GM13977 (cell line): ENCODE measurements at regions not wholly inside any gene's neighbourhood (a gene's known extent, or its start where the extent isn't known, plus 50 kb on each side); places are given as distances from the start of the nearest gene placed in this dataset.
"Not testable (repeated sequence)": the region's sequence is repeated elsewhere in the genome, so short reads cannot be mapped to it uniquely, and the experiment has no call there.

Experiments
- DNase-seq: peaks from one replicate; pipeline ENCODE4 v3.0.0; 2012; ENCODE audit warnings: low spot score
- in situ Hi-C: fragments of 300-500 bp; cut with MboI; formaldehyde crosslinking; loops from one replicate; pipeline ENCODE4 v1.12.0; 2022; ENCODE audit warnings: low sequenced_read_pairs, low pct_unique_long_range_greater_than_20kb, mixed read lengths, inconsistent platforms; ENCODE audit not compliant: unreplicated experiment
- TF ChIP-seq, protein P1 (sequence below): IDR thresholded peaks from 2 replicates; pipeline ENCODE4 v1.5.1; 2012; ENCODE audit warnings: mild to moderate bottlenecking, control low read depth; ENCODE audit not compliant: insufficient read depth; ENCODE audit errors: extremely low read depth, missing control alignments

- in situ Hi-C loops = no loop called here
- DNase-seq = no peak
- TF ChIP-seq, protein P1, sequence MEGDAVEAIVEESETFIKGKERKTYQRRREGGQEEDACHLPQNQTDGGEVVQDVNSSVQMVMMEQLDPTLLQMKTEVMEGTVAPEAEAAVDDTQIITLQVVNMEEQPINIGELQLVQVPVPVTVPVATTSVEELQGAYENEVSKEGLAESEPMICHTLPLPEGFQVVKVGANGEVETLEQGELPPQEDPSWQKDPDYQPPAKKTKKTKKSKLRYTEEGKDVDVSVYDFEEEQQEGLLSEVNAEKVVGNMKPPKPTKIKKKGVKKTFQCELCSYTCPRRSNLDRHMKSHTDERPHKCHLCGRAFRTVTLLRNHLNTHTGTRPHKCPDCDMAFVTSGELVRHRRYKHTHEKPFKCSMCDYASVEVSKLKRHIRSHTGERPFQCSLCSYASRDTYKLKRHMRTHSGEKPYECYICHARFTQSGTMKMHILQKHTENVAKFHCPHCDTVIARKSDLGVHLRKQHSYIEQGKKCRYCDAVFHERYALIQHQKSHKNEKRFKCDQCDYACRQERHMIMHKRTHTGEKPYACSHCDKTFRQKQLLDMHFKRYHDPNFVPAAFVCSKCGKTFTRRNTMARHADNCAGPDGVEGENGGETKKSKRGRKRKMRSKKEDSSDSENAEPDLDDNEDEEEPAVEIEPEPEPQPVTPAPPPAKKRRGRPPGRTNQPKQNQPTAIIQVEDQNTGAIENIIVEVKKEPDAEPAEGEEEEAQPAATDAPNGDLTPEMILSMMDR = no peak
Observed at GRCh38 chr1:90820745-90821144, 103.6 kb upstream of the BARHL2 start.

DNA sequence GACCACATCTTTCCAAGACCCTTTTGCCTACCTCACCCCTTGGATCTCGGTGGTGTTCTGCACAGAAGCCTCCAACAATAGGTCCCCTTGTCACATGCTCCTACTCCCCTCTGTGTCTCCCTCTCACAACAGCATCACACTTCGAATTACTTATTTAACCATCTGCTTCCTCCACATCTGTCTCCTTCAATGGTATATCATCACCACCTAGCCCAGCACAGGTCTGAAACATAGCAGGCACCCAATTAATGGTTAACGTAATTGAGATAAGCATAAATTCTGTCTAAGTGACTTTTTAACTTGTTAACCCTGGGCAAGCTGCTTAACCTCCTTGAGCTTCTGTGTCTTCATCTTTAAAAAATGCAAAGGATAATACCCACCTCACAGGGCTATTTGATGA is 100.3 kb upstream of the BARHL2 start:
- no peak for DNase-seq
- TF ChIP-seq, protein P1 = no peak
- in situ Hi-C loops = no loop called here

DNA sequence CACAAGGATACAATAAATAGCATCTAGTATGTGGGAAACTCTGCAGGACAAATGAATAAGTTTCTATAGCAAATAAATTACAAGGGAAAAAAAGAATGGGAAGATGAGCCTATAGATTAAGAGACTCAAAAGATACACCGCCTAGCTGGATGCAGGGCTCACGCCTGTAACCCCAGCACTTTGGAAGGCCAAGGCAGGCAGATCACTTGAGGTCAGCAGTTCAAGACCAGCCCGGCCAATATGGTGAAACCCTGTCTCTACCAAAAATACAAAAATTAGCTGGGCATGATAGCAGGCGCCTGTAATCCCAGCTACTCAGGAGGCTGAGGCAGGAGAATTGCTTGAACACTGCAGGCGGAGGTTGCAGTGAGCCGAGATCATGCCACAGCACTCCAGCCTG is 95.1 kb upstream of the BARHL2 start:
- in situ Hi-C loops, DNase-seq: not testable (repeated sequence)

- DNase-seq, in situ Hi-C loops: not testable (repeated sequence)
Observed at GRCh38 chr1:90811444-90811950, 94.4 kb upstream of the BARHL2 start.

GRCh38 chr1:90810681-90811080 is 93.6 kb upstream of the BARHL2 start:
- in situ Hi-C loops = no loop called here
- TF ChIP-seq, protein P1 = no peak
- DNase-seq = no peak

GRCh38 chr1:90809996-90810395 is 92.9 kb upstream of the BARHL2 start:
- DNase-seq = no peak
- TF ChIP-seq, protein P1 = no peak
- in situ Hi-C loops = no loop called here

- TF ChIP-seq, protein P1 = no peak
- no peak for DNase-seq
- in situ Hi-C loops = no loop called here
Observed at GRCh38 chr1:90809093-90809492, 92.0 kb upstream of the BARHL2 start.

- in situ Hi-C loops = no loop called here
- DNase-seq = no peak
- TF ChIP-seq, protein P1 = no peak
Observed at GRCh38 chr1:90807329-90807728, 90.2 kb upstream of the BARHL2 start.
